ENCODE measurements at regions not wholly inside any gene's neighbourhood (a gene's known extent, or its start where the extent isn't known, plus 50 kb on each side); places are given as distances from the start of the nearest gene placed in this dataset.

- no peak for DNase-seq
Measured at GRCh38 chr12:66919466-66919865, 240.6 kb upstream of the GRIP1 start.

GRCh38 chr12:66920205-66920604, 241.3 kb upstream of the GRIP1 start:
- DNase-seq = no peak

- no peak for DNase-seq
Measured at GRCh38 chr12:66921151-66921550, 242.3 kb upstream of the GRIP1 start.

- peak in 1 of 2 donors; percentile 8 for DNase-seq
Measured at GRCh38 chr12:66925083-66925482, 246.2 kb upstream of the GRIP1 start.

- peak; percentile 3 to 12 for DNase-seq
Measured at GRCh38 chr12:66929121-66929520, 250.2 kb upstream of the GRIP1 start.

DNA sequence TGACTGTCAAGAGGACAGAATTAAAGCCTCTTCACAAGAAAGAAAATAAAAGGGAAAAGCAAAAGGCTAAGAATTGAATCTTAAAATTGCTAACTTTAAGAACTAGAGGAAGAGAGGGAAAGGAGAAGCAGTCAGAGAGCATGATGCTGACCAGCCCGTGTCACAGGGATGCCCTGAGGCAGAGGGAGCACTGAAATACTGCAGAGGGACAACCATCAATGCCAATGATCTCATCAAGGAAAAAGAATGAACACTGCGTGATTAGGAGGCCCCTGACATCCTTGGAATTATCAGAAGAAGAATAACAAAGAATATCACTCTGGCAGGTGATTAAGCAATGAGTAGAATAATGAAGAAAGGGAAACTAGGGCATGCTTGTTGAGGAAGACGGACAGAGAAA, 252.2 kb upstream of the GRIP1 start:
- DNase-seq = no peak

- no peak for DNase-seq
Measured at GRCh38 chr12:66932126-66932525, 253.2 kb upstream of the GRIP1 start.

GRCh38 chr12:66934302-66935062, 255.6 kb upstream of the GRIP1 start:
- DNase-seq = no peak

DNA sequence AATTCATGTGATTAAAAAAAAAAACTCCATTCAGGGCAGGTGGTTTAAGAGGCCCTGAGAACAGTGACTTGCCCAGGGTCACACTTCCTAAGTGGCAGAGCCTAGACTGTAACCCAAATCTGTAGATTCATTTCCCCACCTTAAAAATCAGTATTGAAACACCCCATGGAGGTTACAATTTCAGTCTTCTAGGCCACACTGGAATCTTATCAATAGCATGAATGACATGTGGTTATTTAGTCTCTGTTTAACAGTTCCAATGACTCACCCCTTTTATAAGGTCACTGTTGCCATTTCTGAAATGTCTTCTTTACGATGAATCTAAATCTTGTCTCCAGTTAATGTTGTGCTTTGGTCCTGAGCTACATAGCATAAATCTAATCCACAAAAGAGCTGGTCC, 262.3 kb upstream of the GRIP1 start:
- DNase-seq = no peak

- no peak for DNase-seq
Measured at GRCh38 chr12:66942741-66943465, 264.0 kb upstream of the GRIP1 start.

DNA sequence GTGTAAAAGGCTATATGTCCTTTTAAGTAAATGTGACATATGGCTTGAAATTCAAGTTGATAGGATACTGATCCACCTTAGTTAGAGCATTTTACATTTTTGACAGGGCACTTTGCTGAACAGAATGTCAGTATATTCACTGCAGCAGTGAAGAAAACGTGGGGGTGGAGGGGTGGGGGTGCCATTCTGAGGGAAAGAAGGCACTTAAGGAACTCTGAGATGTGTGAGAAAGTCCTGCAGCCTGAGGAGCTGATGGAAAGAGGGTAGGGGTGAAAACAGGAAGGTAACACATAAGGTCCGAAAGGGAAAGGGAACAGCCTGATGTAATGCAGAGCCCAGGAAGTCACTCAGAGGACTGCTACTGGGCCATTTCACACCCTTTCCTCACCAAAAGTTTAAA, 265.5 kb upstream of the GRIP1 start:
- no peak for DNase-seq

GRCh38 chr12:66945189-66945817, 266.4 kb upstream of the GRIP1 start:
- DNase-seq = no peak

DNA sequence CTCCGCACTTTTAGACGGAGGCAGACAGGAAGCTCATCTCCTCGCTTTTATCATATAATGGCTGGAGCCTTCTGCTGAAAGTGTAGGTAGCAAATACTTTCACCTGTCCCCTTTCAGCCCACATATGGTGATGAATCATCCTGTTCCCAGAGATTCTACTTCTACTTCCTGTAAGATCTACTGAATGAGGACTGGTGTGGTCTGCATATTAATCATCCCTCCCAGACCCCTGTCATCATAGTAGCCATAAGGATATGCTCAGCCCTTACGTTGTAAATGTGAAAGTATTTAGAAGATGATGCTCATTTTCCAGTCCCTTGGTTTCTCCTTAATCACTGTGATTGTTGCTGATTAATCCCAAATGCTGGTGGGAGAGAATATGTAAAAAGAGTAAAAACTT, 268.2 kb upstream of the GRIP1 start:
- DNase-seq = no peak

GRCh38 chr12:66952668-66953067, 273.8 kb upstream of the GRIP1 start:
- DNase-seq = no peak

- DNase-seq = no peak
Measured at GRCh38 chr12:66956300-66956699, 277.4 kb upstream of the GRIP1 start.

DNA sequence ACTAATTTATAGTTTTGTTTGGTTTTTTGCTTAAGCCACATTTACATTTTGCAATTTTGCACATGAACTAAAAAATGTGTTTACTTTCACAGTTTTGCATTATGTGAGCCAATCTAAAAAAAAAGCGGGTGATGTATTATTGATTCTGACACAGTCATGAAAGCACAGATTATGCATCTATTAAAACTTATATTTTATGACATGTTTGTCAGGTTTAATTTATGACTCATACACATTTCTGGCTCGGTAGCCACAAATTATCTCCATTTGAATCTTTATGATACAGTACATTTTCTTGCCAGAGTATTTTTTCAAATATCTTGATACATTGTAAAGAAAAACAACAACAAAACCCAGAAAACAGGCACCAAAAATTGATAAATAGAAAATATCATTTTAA, 280.4 kb upstream of the GRIP1 start:
- DNase-seq = no peak

DNA sequence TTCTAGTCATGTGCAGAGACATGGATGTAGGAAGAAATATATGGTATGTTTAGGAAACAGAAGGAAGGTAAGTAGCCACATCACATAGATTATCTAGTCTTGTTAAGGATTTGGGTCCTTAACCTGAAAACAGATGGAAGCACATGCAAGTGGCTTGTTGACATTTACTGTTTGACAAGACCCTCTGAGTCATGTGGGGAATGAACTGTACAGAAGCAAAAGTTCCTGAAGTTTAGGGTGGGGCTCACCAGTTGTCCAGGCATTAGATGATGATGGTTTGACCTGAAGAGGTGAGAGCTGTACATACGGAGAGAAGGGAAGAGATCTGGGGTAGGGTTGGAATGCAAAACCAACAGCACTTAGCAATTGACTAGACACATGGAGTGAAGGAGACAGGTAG, 281.1 kb upstream of the GRIP1 start:
- DNase-seq = no peak

DNA sequence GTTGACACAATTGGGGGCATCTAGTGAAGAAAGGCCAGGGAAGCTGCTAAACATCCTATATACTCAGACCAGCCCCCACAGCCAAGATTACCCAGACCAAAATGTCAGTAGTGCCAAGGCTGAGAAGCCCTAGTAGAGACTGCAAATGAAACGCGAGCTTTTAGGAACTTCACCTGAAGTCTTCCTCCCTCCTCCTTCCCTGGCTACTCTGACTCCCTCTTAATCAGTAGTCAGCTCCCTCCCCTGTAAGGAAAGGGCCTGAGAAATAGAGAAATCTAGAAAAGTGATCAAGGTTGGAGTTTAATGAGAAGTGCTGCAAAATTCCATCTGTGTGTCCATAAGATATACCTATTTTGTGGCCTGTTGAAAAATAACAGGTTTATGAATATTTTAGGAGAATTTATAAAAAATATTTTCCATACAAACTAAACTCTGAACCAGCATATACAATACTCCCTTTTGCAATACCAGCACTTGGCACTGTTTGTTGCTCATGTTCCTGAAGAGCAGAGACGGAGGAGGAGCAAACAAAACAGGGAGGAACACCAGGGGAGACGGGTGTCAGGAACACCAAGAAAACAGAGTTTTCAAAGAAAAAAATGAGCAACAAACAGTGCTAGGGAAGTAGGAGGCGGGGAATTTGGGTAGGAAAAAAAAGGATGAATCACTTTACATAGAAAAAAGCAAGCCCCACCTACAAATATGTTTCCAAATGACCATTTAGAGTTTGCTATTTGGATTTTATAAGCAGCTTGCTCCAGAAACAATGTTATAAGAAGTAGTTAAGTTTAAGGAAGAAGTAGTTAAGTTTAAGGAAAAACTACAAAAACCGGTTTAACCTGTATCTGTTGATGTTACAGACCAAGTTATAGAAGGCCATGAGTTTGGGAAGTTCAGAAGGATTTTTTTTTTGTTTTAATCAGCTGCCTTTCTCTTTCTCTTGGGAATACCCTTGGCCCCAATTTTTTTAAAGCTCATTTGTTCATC, 282.1 kb upstream of the GRIP1 start:
- DNase-seq = no peak

DNA sequence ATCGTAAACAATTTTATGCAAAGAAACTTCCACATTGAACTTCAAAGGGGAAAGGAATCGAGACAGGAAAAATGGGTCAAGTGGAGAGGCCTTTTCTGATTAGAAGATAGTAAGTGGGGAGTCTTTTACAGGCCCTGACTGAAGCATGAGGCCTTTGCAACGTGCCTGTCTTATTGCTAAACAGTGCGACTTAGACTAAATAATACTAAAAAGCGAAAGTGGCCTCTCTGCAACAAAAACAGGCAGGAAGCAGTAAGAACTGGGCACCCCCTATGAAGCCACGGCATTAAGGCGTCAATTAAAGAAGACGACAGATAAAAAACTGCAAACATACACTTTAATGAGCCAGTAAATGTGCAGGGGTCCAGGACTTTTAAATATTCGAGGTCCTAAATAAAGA, 283.4 kb upstream of the GRIP1 start:
- DNase-seq = no peak

DNA sequence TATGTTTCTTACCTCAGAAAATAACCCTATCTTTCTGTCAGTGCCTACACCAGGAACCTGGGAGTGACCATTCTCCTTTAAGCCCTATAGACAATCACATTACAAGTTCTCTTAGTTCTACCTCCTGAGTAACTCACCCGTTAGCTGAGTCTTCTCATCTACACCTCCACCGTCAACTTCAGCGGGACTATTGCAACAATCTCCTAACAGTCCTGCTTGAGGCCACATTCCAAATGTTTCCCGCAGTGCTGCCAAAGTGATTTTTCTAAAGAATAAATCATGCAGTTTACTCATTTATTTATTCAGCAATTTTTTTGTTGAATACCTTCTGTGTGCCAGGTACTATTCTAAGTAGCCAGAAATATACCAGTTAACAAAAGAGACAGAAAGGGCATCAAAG, 285.0 kb upstream of the GRIP1 start:
- DNase-seq = no peak

GRCh38 chr12:66964629-66965028, 285.8 kb upstream of the GRIP1 start:
- peak; percentile 67 to 78 for DNase-seq

DNA sequence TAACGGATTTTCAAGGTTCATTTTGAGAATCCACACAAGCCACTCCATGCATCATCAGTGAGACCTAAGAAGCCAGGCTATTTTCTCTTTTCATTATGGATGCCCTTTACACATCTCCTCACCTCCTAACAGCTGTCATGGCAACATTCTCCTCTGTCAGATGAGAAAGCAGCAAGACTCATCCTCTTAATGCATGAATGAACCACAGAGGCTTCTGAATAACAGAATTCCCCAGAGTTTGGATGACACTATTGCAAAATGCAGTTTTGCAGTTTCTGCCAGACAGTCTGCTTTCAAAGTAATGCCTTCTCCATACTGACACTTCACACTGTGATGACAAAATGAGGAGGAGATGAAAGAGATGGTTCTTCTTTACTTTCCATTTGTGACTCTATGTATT, 286.7 kb upstream of the GRIP1 start:
- DNase-seq = no peak

GRCh38 chr12:66971816-66972215, 292.9 kb upstream of the GRIP1 start:
- DNase-seq = no peak
